CD4-positive, alpha-beta T cell treated with Interleukin-15 for 1 hour (primary cell): ENCODE measurements at regions not wholly inside any gene's neighbourhood (a gene's known extent, or its start where the extent isn't known, plus 50 kb on each side); places are given as distances from the start of the nearest gene placed in this dataset.
"Not testable (repeated sequence)": the region's sequence is repeated elsewhere in the genome, so short reads cannot be mapped to it uniquely, and the experiment has no call there.

Experiments
- DNase-seq: peaks from one replicate; pipeline ENCODE4 v3.0.0-alpha.2; 2020

DNA sequence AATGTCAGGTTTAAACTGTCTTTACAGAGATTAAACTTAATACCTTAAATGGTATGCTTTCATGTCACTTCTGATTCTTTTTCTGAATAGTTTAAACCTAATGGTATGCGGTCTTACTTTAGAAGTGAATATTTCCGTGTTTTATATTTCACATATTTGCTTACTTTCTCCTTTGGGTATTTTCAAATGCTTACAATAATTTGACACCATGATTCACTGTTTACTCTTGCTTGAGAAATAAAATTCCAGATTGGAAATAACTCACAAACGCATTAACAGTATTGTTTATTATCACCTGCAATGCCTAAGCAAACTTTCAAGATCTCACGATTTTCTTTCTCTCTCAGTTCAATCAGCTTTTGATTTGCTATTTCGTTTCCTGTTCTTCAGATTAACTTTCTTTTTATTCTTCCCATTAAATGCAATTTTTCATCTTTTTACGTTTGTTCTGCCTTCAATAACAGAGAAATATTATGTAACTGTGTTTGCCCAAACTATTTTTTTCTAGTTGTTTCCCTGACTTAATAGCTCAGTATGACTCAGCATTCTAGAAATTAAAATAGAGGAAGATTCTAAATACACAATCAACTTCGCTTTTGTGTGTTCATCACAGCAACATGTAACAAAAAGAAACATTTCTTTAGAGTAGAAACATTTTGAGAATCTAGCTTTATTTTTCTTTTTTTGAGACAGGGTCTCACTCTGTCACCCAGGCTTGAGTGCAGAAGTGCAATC lies 955.5 kb upstream of the PRKX start:
- no peak for DNase-seq

GRCh38 chrX:4663085-4663484 lies 949.6 kb upstream of the PRKX start:
- DNase-seq, result no peak

GRCh38 chrX:4661771-4662170 lies 948.3 kb upstream of the PRKX start:
- DNase-seq, result no peak

- DNase-seq, result no peak
These were observed 943.0 kb upstream of the PRKX start for GRCh38 chrX:4656419-4656818.

DNA sequence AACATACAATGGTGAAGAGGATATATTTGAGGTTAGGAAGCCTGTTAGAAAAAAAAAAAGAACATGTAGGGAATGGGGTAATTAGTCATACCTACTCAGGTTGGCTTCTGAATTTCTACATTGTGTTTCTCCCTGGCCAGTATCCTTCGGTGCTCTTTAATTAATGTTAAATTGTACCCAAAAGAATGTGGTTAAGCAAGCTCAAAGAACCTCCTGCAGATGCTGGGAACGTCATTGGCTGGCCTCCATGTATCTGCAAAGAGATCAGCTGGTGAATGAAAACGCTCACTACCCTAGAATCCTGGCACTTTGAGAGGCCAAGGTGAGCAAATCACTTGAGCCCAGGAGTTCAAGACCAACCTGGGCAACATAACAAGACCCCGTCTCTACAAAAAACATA lies 942.3 kb upstream of the PRKX start:
- DNase-seq, result no peak

GRCh38 chrX:4642114-4642513 lies 928.7 kb upstream of the PRKX start:
- DNase-seq, result no peak

GRCh38 chrX:4638036-4638435 lies 924.6 kb upstream of the PRKX start:
- DNase-seq, result no peak

GRCh38 chrX:4627414-4627813 lies 914.0 kb upstream of the PRKX start:
- no peak for DNase-seq

GRCh38 chrX:4622486-4623167 lies 909.2 kb upstream of the PRKX start:
- no peak for DNase-seq

DNA sequence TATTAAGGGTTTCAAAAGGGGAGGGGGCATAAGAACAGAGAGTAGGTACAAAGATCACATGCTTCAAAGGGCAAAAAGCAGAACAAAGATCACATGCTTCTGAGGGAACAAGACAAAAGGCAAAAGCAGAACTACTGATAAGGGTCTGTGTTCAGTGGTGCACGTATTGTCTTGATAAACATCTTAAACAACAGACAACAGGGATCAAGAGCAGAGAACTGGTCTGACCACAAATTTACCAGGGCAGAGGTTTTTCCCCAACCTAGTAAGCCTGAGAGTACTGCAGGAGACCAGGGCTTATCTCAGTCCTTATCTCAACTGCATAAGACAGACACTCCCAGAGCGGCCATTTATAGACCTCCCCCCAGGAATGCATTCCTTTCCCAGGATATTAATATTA lies 900.2 kb upstream of the PRKX start:
- not testable (repeated sequence) for DNase-seq

DNA sequence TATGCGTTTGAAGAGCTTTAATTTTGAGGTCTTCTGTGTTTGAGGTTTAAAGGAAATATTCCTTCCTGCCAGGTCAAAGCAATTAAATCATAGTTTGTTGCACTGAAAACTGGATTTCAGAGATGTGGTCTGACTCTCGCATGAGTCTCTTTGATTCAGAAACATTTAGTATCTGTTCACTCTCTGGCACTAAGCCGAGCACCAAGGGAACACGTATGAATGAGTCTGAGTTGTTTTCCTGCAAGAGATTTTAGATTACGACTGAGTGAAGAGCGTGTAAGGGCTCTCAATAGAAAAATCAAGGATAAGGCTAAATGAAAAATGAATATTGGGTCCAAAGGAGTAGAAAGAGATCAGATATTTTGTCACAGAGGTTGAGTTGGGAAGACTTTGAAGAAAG lies 875.4 kb upstream of the PRKX start:
- DNase-seq, result no peak

GRCh38 chrX:4588466-4588865 lies 875.0 kb upstream of the PRKX start:
- DNase-seq, result no peak

- DNase-seq, result no peak
These were observed 874.6 kb upstream of the PRKX start for GRCh38 chrX:4588056-4588455.

DNA sequence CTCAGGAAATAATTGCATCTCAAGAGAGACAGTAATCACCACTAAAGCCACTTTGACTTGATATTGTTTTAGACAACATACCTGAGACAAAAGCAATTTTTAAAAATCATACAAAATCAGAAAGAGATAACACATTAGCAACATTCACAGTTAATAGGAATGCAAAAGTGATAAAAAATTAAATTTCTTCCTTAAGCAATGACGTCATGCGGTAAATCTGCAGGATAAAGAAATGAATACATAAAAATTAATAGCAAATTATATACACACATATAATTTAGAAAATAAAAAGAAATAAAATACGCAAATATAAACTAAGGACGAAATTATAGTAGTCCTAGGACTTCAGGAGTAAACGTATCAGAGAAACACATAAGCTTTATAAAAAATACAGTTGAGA lies 866.5 kb upstream of the PRKX start:
- no peak for DNase-seq

DNA sequence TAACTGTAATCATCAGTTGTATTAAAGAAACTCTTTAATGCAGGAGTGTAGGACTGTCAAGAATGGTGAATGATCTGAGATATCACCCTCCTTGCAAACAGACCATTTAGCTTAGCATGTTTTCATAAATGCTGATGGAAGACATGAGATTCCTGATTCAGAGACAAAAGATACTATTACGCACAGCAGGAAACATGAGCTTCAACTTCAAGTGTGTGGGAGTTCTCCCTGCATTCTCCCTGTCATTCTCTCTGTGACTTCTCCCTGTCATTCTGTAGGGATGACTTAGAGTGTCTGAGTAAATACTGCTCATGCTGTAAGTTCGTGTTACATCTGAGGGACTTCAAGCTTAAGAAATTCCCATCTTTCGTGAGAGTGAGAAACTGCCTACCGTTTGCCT lies 866.0 kb upstream of the PRKX start:
- no peak for DNase-seq

DNA sequence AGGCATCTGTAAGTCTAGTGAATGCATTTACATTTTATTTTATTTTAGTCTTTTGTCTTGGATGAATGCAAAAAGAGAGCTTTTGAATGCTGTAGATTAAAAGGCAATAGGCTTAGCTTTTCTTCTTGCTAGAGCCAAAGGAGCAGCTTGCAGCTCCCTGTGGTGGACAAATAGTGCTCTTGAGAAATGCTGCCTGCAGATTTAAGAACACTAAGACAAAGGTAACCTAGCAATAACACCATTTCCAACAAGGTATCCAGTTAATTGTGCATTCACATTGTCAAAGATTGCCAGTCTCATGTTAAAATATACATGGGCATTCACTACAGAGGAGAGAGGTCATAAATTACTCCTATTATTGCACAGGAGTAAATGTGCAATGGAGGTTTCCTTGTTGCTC lies 859.2 kb upstream of the PRKX start:
- no peak for DNase-seq

- no peak for DNase-seq
These were observed 856.7 kb upstream of the PRKX start for GRCh38 chrX:4570151-4570550.

GRCh38 chrX:4560192-4560591 lies 846.7 kb upstream of the PRKX start:
- DNase-seq, result no peak

DNA sequence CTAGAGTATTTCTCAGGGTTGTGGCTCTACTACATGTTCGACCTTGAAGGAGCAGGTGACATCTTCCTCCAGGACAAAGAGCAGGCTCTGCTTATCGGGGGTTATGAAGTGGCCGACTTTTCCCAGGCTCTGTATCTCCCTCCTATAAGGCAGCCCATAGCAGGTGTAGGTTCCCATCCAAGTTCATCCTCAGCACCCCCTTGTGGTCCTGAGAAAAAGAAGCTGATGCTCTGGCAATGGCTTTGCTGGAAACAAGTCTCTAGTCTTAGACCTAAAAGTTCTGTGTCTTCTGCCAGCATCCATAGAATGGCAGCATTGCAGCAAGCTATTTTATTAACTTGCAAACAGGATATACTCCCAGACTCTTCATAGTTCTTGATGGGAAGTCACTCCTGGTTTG lies 836.6 kb upstream of the PRKX start:
- no peak for DNase-seq

DNA sequence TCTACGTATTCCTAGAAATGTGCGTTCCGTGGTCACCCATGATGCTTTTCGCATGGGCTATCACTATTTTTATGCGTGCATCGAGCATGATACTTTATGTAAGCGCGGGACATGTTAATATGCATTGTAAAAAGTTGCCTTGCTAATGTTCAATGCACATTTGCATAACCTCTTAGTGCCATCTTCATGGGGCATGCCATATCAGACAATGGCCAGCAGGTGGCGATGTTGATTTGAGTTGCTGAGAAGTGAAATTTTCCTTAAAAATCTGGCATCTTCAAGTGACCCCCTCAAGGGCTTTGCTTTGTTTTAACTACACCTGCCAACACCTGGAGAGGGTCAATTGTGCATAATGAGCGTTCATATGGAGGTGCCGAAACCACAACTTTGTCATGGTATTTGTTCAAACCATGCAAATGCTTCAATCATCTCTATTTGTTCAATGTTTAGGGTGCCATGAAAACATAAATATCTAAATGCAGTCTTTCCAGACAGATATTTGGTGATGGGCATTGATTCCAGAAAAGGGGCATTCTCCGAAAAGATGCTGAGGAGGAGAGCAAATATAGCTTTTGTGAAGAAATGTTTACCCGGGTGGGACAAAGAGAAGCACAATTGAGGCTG lies 833.9 kb upstream of the PRKX start:
- peak; percentile 20 for DNase-seq

- not testable (repeated sequence) for DNase-seq
These were observed 832.7 kb upstream of the PRKX start for GRCh38 chrX:4546178-4546577.

DNA sequence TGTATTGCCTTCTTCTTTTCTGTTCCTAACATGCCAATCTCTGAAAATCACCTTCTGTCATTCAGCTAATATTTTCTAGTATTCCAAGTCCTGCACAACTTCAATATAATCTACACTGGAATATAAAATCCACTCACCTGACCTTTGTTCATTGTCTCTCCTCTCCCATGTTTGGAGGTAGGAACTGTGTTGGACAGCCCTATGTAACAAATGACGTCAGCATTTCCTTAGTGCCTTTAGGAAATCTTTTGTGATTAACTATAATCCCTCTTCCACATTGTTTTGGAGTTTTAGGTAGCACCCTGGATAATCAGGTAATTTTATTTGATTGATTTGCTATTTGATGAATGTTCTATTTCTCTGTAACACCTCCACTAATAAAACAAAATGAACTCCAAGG lies 814.8 kb upstream of the PRKX start:
- DNase-seq, result no peak

DNA sequence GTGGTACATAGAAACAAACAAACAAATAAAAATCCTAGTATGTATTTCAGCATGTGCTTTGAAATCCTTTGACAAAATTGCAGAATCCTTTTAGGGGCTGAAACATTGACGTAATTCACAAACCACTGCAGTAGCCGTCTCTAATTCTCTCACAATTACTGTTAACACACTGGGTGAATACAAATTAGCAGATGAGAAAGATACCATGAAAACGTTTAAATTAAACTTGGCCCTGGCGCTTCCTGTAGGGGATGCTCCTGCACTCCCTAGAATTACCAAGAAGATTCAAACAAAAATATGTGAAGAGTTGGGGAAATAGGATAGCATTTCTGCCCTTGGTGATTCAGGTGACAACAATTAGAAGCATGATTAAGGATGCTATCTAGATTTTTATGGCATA lies 772.5 kb upstream of the PRKX start:
- no peak for DNase-seq

- no peak for DNase-seq
These were observed 770.8 kb upstream of the PRKX start for GRCh38 chrX:4484266-4484665.
